ENCODE measurements at regions not wholly inside any gene's neighbourhood (a gene's known extent, or its start where the extent isn't known, plus 50 kb on each side); places are given as distances from the start of the nearest gene placed in this dataset.

GRCh38 chr16:49056546-49056945 lies 225.1 kb downstream of the CBLN1 start:
- Histone ChIP-seq H3K9ac (ENCODE audit: insufficient read depth in 1 of 2, low read length in 2 of 2) (no peak overlapping the region), H3K36me3 (ENCODE audit: control insufficient read depth in 4 of 4, insufficient read depth in 4 of 4, low read length in 4 of 4) (no peaks in the 10 kb centered on the region), H3K4me1 (ENCODE audit: control insufficient read depth in 5 of 5, insufficient read depth in 5 of 5, low read length in 5 of 5) (peaks cover 0 to 2% (median 0%) of the 10 kb centered on the region in 5 donors), H3K27ac (ENCODE audit: low read depth in 1 of 2, low read length in 1 of 2) (no peak overlapping the region), H3K9me3 (ENCODE audit: control insufficient read depth in 4 of 4, insufficient read depth in 3 of 4, low read length in 3 of 4) (peaks cover 0 to 3% (median 0%) of the 10 kb centered on the region in 4 donors), H3K27me3 (ENCODE audit: control insufficient read depth in 3 of 3, insufficient read depth in 3 of 3, low read length in 2 of 3) (no peaks in the 10 kb centered on the region), H3K4me3 (no peak overlapping the region)
- WGBS, 2 donors = 77% methylated on average over 5 of the region's 5 CpGs
- ATAC-seq (ENCODE audit: insufficient read depth, low FRiP score) (no peak), DNase-seq (no peak)
- TF ChIP-seq, protein P1, sequence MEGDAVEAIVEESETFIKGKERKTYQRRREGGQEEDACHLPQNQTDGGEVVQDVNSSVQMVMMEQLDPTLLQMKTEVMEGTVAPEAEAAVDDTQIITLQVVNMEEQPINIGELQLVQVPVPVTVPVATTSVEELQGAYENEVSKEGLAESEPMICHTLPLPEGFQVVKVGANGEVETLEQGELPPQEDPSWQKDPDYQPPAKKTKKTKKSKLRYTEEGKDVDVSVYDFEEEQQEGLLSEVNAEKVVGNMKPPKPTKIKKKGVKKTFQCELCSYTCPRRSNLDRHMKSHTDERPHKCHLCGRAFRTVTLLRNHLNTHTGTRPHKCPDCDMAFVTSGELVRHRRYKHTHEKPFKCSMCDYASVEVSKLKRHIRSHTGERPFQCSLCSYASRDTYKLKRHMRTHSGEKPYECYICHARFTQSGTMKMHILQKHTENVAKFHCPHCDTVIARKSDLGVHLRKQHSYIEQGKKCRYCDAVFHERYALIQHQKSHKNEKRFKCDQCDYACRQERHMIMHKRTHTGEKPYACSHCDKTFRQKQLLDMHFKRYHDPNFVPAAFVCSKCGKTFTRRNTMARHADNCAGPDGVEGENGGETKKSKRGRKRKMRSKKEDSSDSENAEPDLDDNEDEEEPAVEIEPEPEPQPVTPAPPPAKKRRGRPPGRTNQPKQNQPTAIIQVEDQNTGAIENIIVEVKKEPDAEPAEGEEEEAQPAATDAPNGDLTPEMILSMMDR (IDR thresholded peaks at IDR 0.05; ENCODE audit: control extremely low read depth, extremely low read depth) = no peak

DNA sequence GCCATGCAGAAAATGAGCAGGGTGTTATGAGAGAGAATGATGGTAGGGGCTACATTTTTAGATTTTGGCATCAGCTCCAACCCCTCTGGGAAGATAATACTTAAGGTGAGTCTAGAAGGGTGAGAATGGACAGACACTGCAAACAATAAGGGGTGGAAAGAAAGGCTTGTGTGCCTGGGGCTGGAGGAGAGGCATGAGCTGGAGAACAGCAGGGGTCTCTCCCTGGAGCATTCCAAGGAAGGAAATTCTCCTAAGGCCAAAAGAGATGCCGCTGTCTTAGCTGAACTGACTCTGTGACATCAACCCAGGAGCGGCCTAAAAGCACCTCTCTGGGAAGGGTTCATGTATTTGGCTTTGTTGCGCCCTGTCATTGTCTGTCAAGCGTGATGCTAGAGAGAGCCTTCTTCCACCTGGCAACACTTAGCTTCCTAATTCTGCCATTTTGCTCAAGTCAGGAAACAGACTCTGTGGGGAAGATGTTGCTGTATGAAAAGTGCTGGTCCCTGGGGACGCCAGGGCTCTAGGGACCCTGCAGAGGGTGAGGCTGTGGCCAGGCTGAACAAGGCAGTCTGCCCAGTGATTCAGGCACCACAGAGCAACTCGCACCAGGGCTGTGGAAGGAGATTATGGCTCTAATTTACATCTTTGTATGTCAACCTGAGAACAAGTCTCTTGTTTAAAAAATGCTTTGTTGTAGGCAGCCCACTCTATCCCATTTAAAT lies 225.7 kb downstream of the CBLN1 start:
- TF ChIP-seq, protein P1 (IDR thresholded peaks at IDR 0.05; ENCODE audit: control extremely low read depth, extremely low read depth) = no peak
- Histone ChIP-seq H3K27ac (ENCODE audit: low read depth in 1 of 2, low read length in 1 of 2) (no peak overlapping the region), H3K4me3 (no peak overlapping the region), H3K9me3 (ENCODE audit: control insufficient read depth in 4 of 4, insufficient read depth in 3 of 4, low read length in 3 of 4) (peaks cover 0 to 3% (median 0%) of the 10 kb centered on the region in 4 donors), H3K4me1 (ENCODE audit: control insufficient read depth in 5 of 5, insufficient read depth in 5 of 5, low read length in 5 of 5) (no peaks in the 10 kb centered on the region), H3K36me3 (ENCODE audit: control insufficient read depth in 4 of 4, insufficient read depth in 4 of 4, low read length in 4 of 4) (no peaks in the 10 kb centered on the region), H3K27me3 (ENCODE audit: control insufficient read depth in 3 of 3, insufficient read depth in 3 of 3, low read length in 2 of 3) (no peaks in the 10 kb centered on the region), H3K9ac (ENCODE audit: insufficient read depth in 1 of 2, low read length in 2 of 2) (no peak overlapping the region)
- 73 to 78% methylated on average over 6 of the region's 6 CpGs for WGBS, 2 donors
- DNase-seq = no peak
- ATAC-seq (ENCODE audit: insufficient read depth, low FRiP score) = no peak

- 75 to 82% methylated on average over 5 of the region's 5 CpGs for WGBS, 2 donors
- Histone ChIP-seq H3K4me1 (ENCODE audit: control insufficient read depth in 5 of 5, insufficient read depth in 5 of 5, low read length in 5 of 5) (no peaks in the 10 kb centered on the region), H3K9ac (ENCODE audit: insufficient read depth in 1 of 2, low read length in 2 of 2) (no peak overlapping the region), H3K9me3 (ENCODE audit: control insufficient read depth in 4 of 4, insufficient read depth in 3 of 4, low read length in 3 of 4) (peaks cover 0 to 3% (median 0%) of the 10 kb centered on the region in 4 donors), H3K27me3 (ENCODE audit: control insufficient read depth in 3 of 3, insufficient read depth in 3 of 3, low read length in 2 of 3) (no peaks in the 10 kb centered on the region), H3K4me3 (no peak overlapping the region), H3K36me3 (ENCODE audit: control insufficient read depth in 4 of 4, insufficient read depth in 4 of 4, low read length in 4 of 4) (no peaks in the 10 kb centered on the region), H3K27ac (ENCODE audit: low read depth in 1 of 2, low read length in 1 of 2) (no peak overlapping the region)
- no peak for DNase-seq
- ATAC-seq (ENCODE audit: insufficient read depth, low FRiP score) = no peak
- TF ChIP-seq, protein P1 (IDR thresholded peaks at IDR 0.05; ENCODE audit: control extremely low read depth, extremely low read depth) = no peak
These were observed 226.3 kb downstream of the CBLN1 start for GRCh38 chr16:49055291-49055690.

- H3K4me3 ChIP-seq = no peak overlapping the region
- peaks cover 0 to 3% (median 0%) of the 10 kb centered on the region in 4 donors for H3K9me3 ChIP-seq (ENCODE audit: control insufficient read depth in 4 of 4, insufficient read depth in 3 of 4, low read length in 3 of 4)
- ATAC-seq (ENCODE audit: insufficient read depth, low FRiP score) = no peak
- H3K36me3 ChIP-seq (ENCODE audit: control insufficient read depth in 4 of 4, insufficient read depth in 4 of 4, low read length in 4 of 4) = no peaks in the 10 kb centered on the region
- WGBS, 2 donors = 86 to 93% methylated on average over 5 of the region's 5 CpGs
- H3K27ac ChIP-seq (ENCODE audit: low read depth in 1 of 2, low read length in 1 of 2) = no peak overlapping the region
- DNase-seq = no peak
- TF ChIP-seq, protein P1 (IDR thresholded peaks at IDR 0.05; ENCODE audit: control extremely low read depth, extremely low read depth) = no peak
- no peaks in the 10 kb centered on the region for H3K27me3 ChIP-seq (ENCODE audit: control insufficient read depth in 3 of 3, insufficient read depth in 3 of 3, low read length in 2 of 3)
- no peak overlapping the region for H3K9ac ChIP-seq (ENCODE audit: insufficient read depth in 1 of 2, low read length in 2 of 2)
- H3K4me1 ChIP-seq (ENCODE audit: control insufficient read depth in 5 of 5, insufficient read depth in 5 of 5, low read length in 5 of 5) = no peaks in the 10 kb centered on the region
These were observed 227.0 kb downstream of the CBLN1 start for GRCh38 chr16:49054606-49055005.
